GM12891 (cell line): ENCODE measurements at regions not wholly inside any gene's neighbourhood (a gene's known extent, or its start where the extent isn't known, plus 50 kb on each side); places are given as distances from the start of the nearest gene placed in this dataset.

ENCODE experiments used
- POLR2A ChIP-seq: IDR thresholded peaks from 2 replicates; pipeline ENCODE4 v1.6.1; 2011; ENCODE audit warnings: low read depth, low read length, control low read depth
- POLR2AphosphoS5 ChIP-seq: IDR thresholded peaks from 2 replicates; pipeline ENCODE4 v1.6.1; 2011; ENCODE audit warnings: low read depth, low read length, control low read depth
- SPI1 ChIP-seq: IDR thresholded peaks from 2 replicates; pipeline ENCODE4 v1.6.1; 2011; ENCODE audit warnings: low read depth, low read length, control low read depth
- TAF1 ChIP-seq: IDR thresholded peaks from 2 replicates; pipeline ENCODE4 v1.6.1; 2011; ENCODE audit warnings: low read depth, low read length, control low read depth

DNA sequence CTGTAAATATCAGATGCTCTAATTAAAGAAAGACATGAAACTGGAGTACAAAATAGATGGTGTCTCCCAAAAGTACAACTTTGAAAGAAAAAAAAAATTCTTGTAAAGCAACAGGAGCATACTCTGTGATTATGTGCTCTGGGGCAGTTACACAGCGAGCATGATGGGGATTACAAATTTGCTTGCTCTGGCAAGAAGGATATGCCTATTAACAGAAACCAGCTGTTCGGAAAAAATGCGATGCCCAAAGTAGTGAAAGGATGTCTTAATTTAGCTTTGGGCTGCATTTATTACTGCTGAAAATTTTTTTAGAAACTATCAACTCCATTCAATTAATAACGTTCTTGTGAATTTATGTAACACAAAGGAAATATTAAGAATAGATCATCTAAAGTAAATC is 256.9 kb upstream of the TPK1 start:
- TF ChIP-seq POLR2A (no peak), POLR2AphosphoS5 (no peak), TAF1 (no peak), SPI1 (no peak)
